HFF-Myc (cell line): ENCODE measurements at regions not wholly inside any gene's neighbourhood (a gene's known extent, or its start where the extent isn't known, plus 50 kb on each side); places are given as distances from the start of the nearest gene placed in this dataset.
A peak's percentile ranks its signal among the peaks of the same experiment; 100 is the strongest.

Experiments
- DNase-seq: peaks from one replicate; pipeline ENCODE4 v3.0.0-alpha.2; 2011; ENCODE audit warnings: low read depth; ENCODE audit errors: extremely low read depth
- H3K4me3 ChIP-seq: replicated peaks from 2 replicates; pipeline ENCODE4 v1.5.1; 2011; ENCODE audit warnings: low read depth, mild to moderate bottlenecking, control low read depth, low read length
- TF ChIP-seq, protein P1 (sequence below): IDR thresholded peaks from 2 replicates; pipeline ENCODE4 v1.5.1; 2012; ENCODE audit warnings: mild to moderate bottlenecking, low read depth, low read length, control low read depth; ENCODE audit errors: missing control alignments

DNA sequence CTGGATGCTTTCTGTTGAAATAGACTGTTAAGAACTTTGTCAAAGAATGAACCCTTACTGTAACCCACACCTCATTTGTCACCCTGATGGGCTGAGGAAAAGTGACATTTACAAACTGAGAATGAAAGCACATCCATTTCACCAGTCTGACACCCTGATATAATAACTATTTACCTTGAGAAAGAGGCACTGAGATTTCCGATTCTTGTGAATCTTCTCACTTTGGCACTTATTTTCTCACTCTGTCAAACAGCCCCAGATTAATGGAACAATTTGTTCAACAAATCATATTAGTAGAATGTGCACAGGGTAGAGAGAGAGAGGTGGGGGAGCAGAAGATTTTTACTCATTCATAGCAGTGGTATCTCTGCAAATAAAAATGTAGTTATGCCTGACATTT is 606.9 kb downstream of the MCTP2 start:
- TF ChIP-seq, protein P1, sequence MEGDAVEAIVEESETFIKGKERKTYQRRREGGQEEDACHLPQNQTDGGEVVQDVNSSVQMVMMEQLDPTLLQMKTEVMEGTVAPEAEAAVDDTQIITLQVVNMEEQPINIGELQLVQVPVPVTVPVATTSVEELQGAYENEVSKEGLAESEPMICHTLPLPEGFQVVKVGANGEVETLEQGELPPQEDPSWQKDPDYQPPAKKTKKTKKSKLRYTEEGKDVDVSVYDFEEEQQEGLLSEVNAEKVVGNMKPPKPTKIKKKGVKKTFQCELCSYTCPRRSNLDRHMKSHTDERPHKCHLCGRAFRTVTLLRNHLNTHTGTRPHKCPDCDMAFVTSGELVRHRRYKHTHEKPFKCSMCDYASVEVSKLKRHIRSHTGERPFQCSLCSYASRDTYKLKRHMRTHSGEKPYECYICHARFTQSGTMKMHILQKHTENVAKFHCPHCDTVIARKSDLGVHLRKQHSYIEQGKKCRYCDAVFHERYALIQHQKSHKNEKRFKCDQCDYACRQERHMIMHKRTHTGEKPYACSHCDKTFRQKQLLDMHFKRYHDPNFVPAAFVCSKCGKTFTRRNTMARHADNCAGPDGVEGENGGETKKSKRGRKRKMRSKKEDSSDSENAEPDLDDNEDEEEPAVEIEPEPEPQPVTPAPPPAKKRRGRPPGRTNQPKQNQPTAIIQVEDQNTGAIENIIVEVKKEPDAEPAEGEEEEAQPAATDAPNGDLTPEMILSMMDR = no peak
- H3K4me3 ChIP-seq = no peak overlapping the region
- DNase-seq = no peak

DNA sequence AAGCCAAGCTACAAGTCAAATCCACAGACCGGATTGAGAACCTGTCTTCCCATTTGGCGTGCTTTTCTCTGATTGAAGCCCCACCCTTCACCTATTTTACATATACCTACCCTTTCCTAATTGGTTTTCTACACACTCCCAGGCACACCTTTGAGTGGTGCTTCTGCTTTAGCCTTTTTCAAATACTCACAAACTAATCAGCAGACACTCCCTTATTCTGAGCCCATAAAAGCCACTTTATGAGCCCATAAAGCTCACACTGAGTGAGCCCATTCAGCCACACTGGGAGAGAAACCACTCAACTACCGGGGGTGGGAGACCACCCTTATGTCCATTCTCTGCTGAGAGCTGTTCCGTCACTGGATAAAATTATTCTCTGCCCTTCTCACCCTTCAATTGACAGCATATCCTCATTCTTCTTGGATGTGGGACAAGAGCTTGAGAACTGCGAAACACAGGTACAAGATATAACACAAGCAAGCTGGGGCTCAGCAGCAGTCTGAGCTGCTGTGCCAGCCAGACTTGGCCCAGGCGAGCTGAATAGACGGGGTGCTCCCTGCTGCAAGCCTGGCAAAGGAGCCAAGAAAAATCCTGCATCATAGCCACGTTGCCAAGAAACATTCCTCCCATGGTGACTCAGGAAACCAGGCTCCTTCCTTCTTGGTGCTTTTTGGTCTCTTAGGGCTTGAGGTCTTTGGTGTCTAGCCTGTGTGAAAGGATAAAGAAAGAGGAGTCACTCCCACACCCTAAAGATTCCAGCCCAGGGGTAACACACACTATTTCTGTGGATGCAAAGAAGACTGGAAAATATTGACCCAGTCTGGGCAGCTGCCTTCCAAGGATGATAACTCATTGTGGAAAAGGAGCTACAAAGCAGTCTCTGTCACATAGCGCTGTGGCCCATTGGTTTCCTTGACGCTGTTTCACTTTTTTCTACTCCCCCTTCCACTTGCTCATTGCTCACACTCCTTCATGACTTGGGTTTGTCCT is 609.7 kb downstream of the MCTP2 start:
- no peak overlapping the region for H3K4me3 ChIP-seq
- TF ChIP-seq, protein P1 = no peak
- DNase-seq = no peak

DNA sequence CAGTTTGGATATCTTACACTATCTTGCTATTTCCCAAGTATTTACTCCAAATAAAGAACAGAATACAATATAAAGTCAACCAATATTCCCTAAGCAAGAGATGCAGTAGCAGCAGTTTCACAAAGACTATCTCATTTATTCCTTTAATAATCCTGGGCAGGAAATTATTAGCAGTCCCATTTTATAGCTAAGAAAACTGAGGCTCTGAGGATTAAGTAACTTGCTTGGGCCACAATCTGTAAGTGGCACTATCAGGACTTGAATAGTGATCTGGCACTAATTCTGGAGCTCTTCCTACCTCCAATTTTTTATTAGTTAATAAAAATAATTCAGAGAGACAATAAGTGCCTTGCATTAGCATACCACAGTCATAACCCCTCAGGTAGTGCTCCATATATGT is 611.7 kb downstream of the MCTP2 start:
- H3K4me3 ChIP-seq = no peak overlapping the region
- TF ChIP-seq, protein P1 = no peak
- no peak for DNase-seq

DNA sequence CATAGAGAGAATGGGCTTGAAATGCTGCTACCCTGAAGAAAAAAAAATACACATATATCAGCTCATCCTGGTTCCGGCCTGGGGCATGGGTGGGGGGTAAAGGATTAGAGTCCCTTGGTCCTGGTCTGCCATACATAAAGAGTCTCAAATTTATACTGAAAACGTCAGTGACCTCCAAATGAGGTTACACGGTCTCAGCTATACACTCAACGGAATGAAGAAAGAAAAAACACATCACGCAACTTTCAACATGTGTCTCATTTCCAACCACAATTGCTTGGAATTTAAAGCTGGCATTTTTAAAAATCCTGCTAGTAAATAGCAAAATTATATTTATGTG is 612.8 kb downstream of the MCTP2 start:
- no peak overlapping the region for H3K4me3 ChIP-seq
- TF ChIP-seq, protein P1 = no peak
- no peak for DNase-seq

DNA sequence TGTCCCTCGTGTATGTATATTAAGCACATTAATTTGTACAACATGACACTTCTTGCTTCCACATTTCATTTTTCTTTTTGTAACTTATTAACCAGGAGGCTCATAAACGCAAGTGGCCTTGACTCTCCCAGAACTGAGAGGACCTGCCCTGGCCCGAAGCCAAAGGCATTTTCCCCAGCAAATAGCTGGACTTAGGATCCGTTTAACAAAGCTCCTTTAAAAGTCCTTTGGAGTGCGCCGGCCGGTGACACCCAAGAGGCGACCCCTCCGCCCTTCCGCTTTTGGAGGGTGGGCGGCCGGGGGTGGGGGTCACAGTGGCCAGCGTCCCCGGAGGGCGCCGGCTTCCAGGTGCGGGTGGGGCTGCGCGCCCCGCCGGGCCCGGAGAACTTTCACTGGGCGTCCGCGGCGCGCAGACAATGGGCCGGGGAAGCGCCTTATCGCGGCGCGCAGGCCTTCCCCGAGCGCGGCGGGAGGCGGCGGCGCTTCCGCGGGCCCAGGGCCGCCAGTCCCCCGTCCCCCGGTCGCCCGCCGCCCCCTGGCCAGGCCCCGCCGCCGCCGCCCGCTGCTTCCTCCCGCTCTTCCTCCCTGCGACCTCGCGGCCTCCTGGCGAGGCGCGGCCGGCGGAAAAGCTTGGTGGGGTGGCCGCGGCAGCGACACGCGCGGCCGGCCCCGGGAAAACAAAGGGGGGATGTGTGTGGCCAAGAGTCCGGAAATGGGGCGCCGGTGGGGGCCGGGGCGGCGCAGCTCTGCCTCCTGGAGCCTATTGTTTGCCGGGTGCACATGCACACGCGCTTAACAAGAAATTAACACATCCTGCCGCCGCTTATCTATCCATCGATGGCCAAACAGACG is 613.4 kb downstream of the MCTP2 start:
- TF ChIP-seq, protein P1 = no peak
- peak overlapping the region; percentile 14 for H3K4me3 ChIP-seq
- no peak for DNase-seq

DNA sequence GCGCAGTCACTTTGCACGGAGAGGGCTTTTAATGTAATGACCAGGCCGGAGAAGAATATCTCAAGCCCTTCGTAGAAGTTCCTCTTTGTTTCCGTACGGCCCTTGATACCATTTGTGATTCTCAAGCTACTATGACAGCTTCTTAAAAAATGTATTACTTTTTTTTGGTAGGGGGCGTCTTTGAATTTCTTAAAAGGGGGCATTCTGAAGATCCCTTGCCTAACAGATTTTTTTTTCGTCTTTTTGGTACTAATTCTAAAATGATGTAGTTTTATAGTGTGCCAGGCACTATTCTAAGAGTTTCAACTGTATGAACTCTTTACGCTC is 614.0 kb downstream of the MCTP2 start:
- H3K4me3 ChIP-seq = peak overlapping the region; percentile 14
- TF ChIP-seq, protein P1 = no peak
- DNase-seq = no peak
